H9 (cell line): ENCODE measurements at regions not wholly inside any gene's neighbourhood (a gene's known extent, or its start where the extent isn't known, plus 50 kb on each side); places are given as distances from the start of the nearest gene placed in this dataset.

Experiments used
- DNase-seq: peaks from one replicate; pipeline ENCODE4 v3.0.0-alpha.2; 2017
- H2AFZ ChIP-seq: one replicate; pipeline ENCODE4 v1.6.1; 2013; ENCODE audit warnings: mild to moderate bottlenecking, low read length, control low read depth, moderate library complexity
- H2AK5ac ChIP-seq: 2 replicates; pipeline ENCODE4 v1.6.1; 2013; ENCODE audit warnings: low read length, control low read depth, mixed read lengths; ENCODE audit not compliant: insufficient read length
- H2BK120ac ChIP-seq: one replicate; pipeline ENCODE4 v1.6.1; 2013; ENCODE audit warnings: low read depth, mild to moderate bottlenecking, low read length, control low read depth, inconsistent platforms; ENCODE audit not compliant: poor library complexity, severe bottlenecking
- H2BK12ac ChIP-seq: 2 replicates; pipeline ENCODE4 v1.6.1; 2013; ENCODE audit warnings: low read length, control low read depth, mixed read lengths, low read depth; ENCODE audit not compliant: insufficient read length
- H2BK15ac ChIP-seq: 2 replicates; pipeline ENCODE4 v1.6.1; 2013; ENCODE audit warnings: low read depth, low read length, control low read depth
- H2BK20ac ChIP-seq: one replicate; pipeline ENCODE4 v1.6.1; 2013; ENCODE audit warnings: low read depth, mild to moderate bottlenecking, low read length, control low read depth, inconsistent platforms; ENCODE audit not compliant: poor library complexity, severe bottlenecking
- H2BK5ac ChIP-seq: 2 replicates; pipeline ENCODE4 v1.6.1; 2013; ENCODE audit warnings: low read length, control low read depth, mixed read lengths; ENCODE audit not compliant: insufficient read length
- H3K14ac ChIP-seq: 2 replicates; pipeline ENCODE4 v1.6.1; 2013; ENCODE audit warnings: low read length, control low read depth; ENCODE audit not compliant: insufficient read depth
- H3K18ac ChIP-seq: 2 replicates; pipeline ENCODE4 v1.6.1; 2013; ENCODE audit warnings: low read depth, mild to moderate bottlenecking, mixed read lengths, low read length, control low read depth; ENCODE audit not compliant: insufficient read length
- H3K23ac ChIP-seq: 2 replicates; pipeline ENCODE4 v1.6.1; 2013; ENCODE audit warnings: low read length, control low read depth, mixed read lengths, low read depth; ENCODE audit not compliant: insufficient read length
- H3K23me2 ChIP-seq: 2 replicates; pipeline ENCODE4 v1.6.1; 2013; ENCODE audit warnings: low read depth, mild to moderate bottlenecking, mixed read lengths, low read length, control low read depth; ENCODE audit not compliant: insufficient read length, poor library complexity, severe bottlenecking
- H3K27ac ChIP-seq: 2 replicates; pipeline ENCODE4 v1.5.1; 2013; ENCODE audit warnings: low read length, control low read depth, mixed read lengths, low read depth; ENCODE audit not compliant: insufficient read length
- H3K27me3 ChIP-seq: 2 replicates; pipeline ENCODE4 v1.6.1; 2013; ENCODE audit warnings: low read length, control low read depth, inconsistent platforms; ENCODE audit not compliant: insufficient read depth
- H3K4ac ChIP-seq: 2 replicates; pipeline ENCODE4 v1.6.1; 2013; ENCODE audit warnings: low read depth, mild to moderate bottlenecking, control low read depth, inconsistent platforms, low read length, moderate library complexity
- H3K4me1 ChIP-seq: 2 replicates; pipeline ENCODE4 v1.6.1; 2013; ENCODE audit warnings: low read length, control low read depth, inconsistent platforms; ENCODE audit not compliant: insufficient read depth
- H3K4me2 ChIP-seq: 2 replicates; pipeline ENCODE4 v1.6.1; 2013; ENCODE audit warnings: low read length, control low read depth, mixed read lengths; ENCODE audit not compliant: insufficient read length, insufficient read depth
- H3K56ac ChIP-seq: 2 replicates; pipeline ENCODE4 v1.6.1; 2013; ENCODE audit warnings: low read depth, mild to moderate bottlenecking, mixed read lengths, low read length, control low read depth; ENCODE audit not compliant: insufficient read length
- H3K79me1 ChIP-seq: 2 replicates; pipeline ENCODE4 v1.6.1; 2013; ENCODE audit warnings: low read depth, mild to moderate bottlenecking, moderate library complexity, low read length, control low read depth, inconsistent platforms; ENCODE audit not compliant: insufficient read depth, poor library complexity, severe bottlenecking
- H3K79me2 ChIP-seq: 2 replicates; pipeline ENCODE4 v1.6.1; 2013; ENCODE audit warnings: low read length, control low read depth, inconsistent platforms; ENCODE audit not compliant: insufficient read depth
- H3K9ac ChIP-seq: 2 replicates; pipeline ENCODE4 v1.6.1; 2013; ENCODE audit warnings: low read length, control low read depth, mixed read lengths; ENCODE audit not compliant: insufficient read length; ENCODE audit errors: extremely low read depth
- H3K9me3 ChIP-seq: one replicate; pipeline ENCODE4 v1.6.1; 2013; ENCODE audit warnings: low read depth, low read length, inconsistent platforms; ENCODE audit not compliant: control insufficient read depth
- H3T11ph ChIP-seq: one replicate; pipeline ENCODE4 v1.6.1; 2013; ENCODE audit warnings: mild to moderate bottlenecking, low read length, control low read depth, inconsistent platforms
- H4K20me1 ChIP-seq: one replicate; pipeline ENCODE4 v1.6.1; 2013; ENCODE audit not compliant: control insufficient read depth, insufficient read length, insufficient read depth
- H4K5ac ChIP-seq: 2 replicates; pipeline ENCODE4 v1.6.1; 2013; ENCODE audit warnings: low read depth, mild to moderate bottlenecking, mixed read lengths, low read length, control low read depth; ENCODE audit not compliant: insufficient read length
- H4K8ac ChIP-seq: replicated peaks from 2 replicates; pipeline ENCODE4 v1.6.1; 2013; ENCODE audit warnings: low read length, control low read depth, mixed read lengths, low read depth; ENCODE audit not compliant: insufficient read length
- H4K91ac ChIP-seq: 2 replicates; pipeline ENCODE4 v1.6.1; 2013; ENCODE audit warnings: low read depth, mild to moderate bottlenecking, moderate library complexity, mixed read lengths, low read length, control low read depth; ENCODE audit not compliant: insufficient read length
- H3K27ac Mint-ChIP-seq, 3 experiments: 2 replicates in 2 of 3; 3 replicates in 1 of 3; pipeline ENCODE4 v1.8.0; 2020 to 2021; ENCODE audit warnings: mixed read lengths in 3 of 3, mild to moderate bottlenecking in 1 of 3, moderate library complexity in 1 of 3
- H3K27me3 Mint-ChIP-seq: 2 replicates; pipeline ENCODE4 v1.8.0; 2021; ENCODE audit warnings: low read depth, mild to moderate bottlenecking, moderate library complexity, mixed read lengths
- H3K36me3 Mint-ChIP-seq, 3 experiments: 2 replicates in 2 of 3; 3 replicates in 1 of 3; pipeline ENCODE4 v1.8.0; 2020 to 2021; ENCODE audit warnings: low read depth in 3 of 3, mixed read lengths in 3 of 3; ENCODE audit not compliant: insufficient read depth in 1 of 3
- H3K4me1 Mint-ChIP-seq, 2 experiments: 2 replicates each; pipeline ENCODE4 v1.8.0; 2020; ENCODE audit warnings: mixed read lengths in 2 of 2
- H3K4me3 Mint-ChIP-seq, 2 experiments: 2 replicates in 1 of 2; 3 replicates in 1 of 2; pipeline ENCODE4 v1.8.0; 2020 to 2021; ENCODE audit warnings: mild to moderate bottlenecking in 2 of 2, mixed read lengths in 2 of 2, moderate library complexity in 1 of 2
- H3K9me3 Mint-ChIP-seq, 2 experiments: 2 replicates in 1 of 2; 3 replicates in 1 of 2; pipeline ENCODE4 v1.8.0; 2020; ENCODE audit warnings: mild to moderate bottlenecking in 2 of 2, mixed read lengths in 2 of 2, moderate library complexity in 1 of 2
- WGBS: extraction: QIAGEN DNeasy Blood & Tissue Kit; methylation state at CpG from one replicate; pipeline ENCODE4 v1.1.7; 2013; ENCODE audit warnings: missing lambda C conversion rate, low lambda C conversion rate, mixed read lengths; ENCODE audit not compliant: insufficient read length; ENCODE audit errors: extremely low coverage; 5-methylcytosine and 5-hydroxymethylcytosine counted together
- TF ChIP-seq, protein P1 (sequence below): fragments of 200-600 bp; sonication (generic); conservative IDR thresholded peaks from 3 replicates; pipeline ENCODE4 v1.8.0; 2021; ENCODE audit warnings: antibody characterized with exemption, mild to moderate bottlenecking

DNA sequence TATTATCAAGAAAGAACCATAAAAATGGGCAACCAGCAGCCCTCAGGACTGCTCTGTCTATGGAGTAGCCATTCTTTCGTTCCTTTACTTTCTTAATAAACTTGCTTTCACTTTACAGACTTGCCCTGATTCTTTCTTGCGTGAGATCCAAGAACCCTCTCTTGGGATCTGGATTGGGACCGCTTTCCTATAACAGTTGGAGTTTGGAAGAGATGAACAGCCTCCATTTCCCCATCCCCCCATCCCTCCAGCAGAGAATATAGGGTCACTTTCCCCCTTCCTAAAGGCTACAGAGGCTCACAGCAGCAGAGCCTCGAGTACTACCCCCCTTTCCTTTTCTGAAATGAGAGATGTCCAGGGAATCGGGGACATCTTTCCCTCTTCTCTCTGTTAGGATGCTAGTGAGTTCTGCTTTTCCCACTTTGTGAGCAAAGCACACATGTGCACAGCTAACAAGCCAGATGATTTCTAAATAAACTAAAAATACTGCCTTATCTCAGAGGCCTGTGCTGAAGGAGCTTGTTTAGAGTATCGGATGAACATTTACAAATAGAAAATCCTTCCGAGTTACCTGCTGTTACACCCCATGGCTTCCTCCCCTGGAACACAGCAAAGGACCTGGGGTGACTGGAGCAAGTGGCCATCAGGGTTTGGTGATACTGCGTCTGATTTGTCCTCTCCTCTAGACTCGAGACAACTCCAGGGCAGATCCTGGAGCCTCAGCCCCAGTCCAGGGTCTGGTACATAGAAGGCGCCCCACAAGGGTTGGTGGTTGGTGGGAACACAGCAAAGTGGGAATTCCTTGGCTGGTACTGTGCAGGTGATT is 144.2 kb downstream of the SLC38A6 start:
- Histone ChIP-seq H4K8ac (no peak overlapping the region), H3K23me2 (no peaks in the 10 kb centered on the region), H3K27me3 (no peaks in the 10 kb centered on the region), H3K14ac (no peak overlapping the region), H2AFZ (no peak overlapping the region), H2BK15ac (no peak overlapping the region), H3K4me2 (no peak overlapping the region), H3K4ac (no peak overlapping the region), H3K56ac (no peak overlapping the region), H2BK20ac (no peak overlapping the region), H3K9ac (no peak overlapping the region), H3K79me1 (no peaks in the 10 kb centered on the region), H4K5ac (no peak overlapping the region), H3K27ac (no peak overlapping the region), H2BK120ac (no peak overlapping the region), H2BK12ac (no peak overlapping the region), H2AK5ac (no peak overlapping the region), H3K23ac (no peak overlapping the region), H3K18ac (no peak overlapping the region), H2BK5ac (no peak overlapping the region), H3T11ph (no peak overlapping the region), H3K9me3 (peaks cover 17% of the 10 kb centered on the region), H4K91ac (no peak overlapping the region), H4K20me1 (no peaks in the 10 kb centered on the region), H3K79me2 (no peaks in the 10 kb centered on the region), H3K4me1 (no peaks in the 10 kb centered on the region; the same call in 1 of the 2 replicates)
- Mint-ChIP-seq H3K27me3 (peaks cover 2% of the 10 kb centered on the region; the same call in 1 of the 2 replicates), H3K27ac (no peak overlapping the region), H3K4me3 (no peak overlapping the region), H3K36me3 (peaks cover 14 to 17% (median 16%) of the 10 kb centered on the region in 3 experiments), H3K4me1 (peaks cover 41 to 42% of the 10 kb centered on the region in 2 experiments), H3K9me3 (peaks cover 17 to 23% of the 10 kb centered on the region in 2 experiments)
- TF ChIP-seq, protein P1, sequence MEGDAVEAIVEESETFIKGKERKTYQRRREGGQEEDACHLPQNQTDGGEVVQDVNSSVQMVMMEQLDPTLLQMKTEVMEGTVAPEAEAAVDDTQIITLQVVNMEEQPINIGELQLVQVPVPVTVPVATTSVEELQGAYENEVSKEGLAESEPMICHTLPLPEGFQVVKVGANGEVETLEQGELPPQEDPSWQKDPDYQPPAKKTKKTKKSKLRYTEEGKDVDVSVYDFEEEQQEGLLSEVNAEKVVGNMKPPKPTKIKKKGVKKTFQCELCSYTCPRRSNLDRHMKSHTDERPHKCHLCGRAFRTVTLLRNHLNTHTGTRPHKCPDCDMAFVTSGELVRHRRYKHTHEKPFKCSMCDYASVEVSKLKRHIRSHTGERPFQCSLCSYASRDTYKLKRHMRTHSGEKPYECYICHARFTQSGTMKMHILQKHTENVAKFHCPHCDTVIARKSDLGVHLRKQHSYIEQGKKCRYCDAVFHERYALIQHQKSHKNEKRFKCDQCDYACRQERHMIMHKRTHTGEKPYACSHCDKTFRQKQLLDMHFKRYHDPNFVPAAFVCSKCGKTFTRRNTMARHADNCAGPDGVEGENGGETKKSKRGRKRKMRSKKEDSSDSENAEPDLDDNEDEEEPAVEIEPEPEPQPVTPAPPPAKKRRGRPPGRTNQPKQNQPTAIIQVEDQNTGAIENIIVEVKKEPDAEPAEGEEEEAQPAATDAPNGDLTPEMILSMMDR: no peak
- no peak for DNase-seq
- WGBS: no CpG with 5 or more reads among the region's 10 CpGs
